ENCODE measurements at regions not wholly inside any gene's neighbourhood (a gene's known extent, or its start where the extent isn't known, plus 50 kb on each side); places are given as distances from the start of the nearest gene placed in this dataset.
"Not testable (repeated sequence)": the region's sequence is repeated elsewhere in the genome, so short reads cannot be mapped to it uniquely, and the experiment has no call there.

- Mint-ChIP-seq H3K36me3 (ENCODE audit: insufficient read depth, unreplicated experiment) (no peaks in the 10 kb centered on the region), H3K27me3 (ENCODE audit: unreplicated experiment) (no peaks in the 10 kb centered on the region), H3K4me3 (ENCODE audit: low read depth, unreplicated experiment) (no peak overlapping the region), H3K27ac (ENCODE audit: unreplicated experiment) (no peak overlapping the region), H3K9me3 (ENCODE audit: low read depth, unreplicated experiment) (peaks cover 13% of the 10 kb centered on the region), H3K4me1 (ENCODE audit: low read depth, unreplicated experiment) (no peaks in the 10 kb centered on the region)
- intact Hi-C loops (cut with micrococcal nuclease; ENCODE audit: unreplicated experiment): no loop called here
- BruUV-seq (replicated peaks): no TSS peak
- DNase-seq: no peak
- TF ChIP-seq CTCF (IDR thresholded peaks at IDR 0.05; ENCODE audit: unreplicated experiment): no peak
- CTCF ChIA-PET: interaction anchor here (0.6 kb wide), 2 partner anchors 90 to 142 kb away, joined by 3 read pairs; no protein-coding TSS in a partner anchor
These were observed 98.2 kb upstream of the RIOK2 start for GRCh38 chr5:97281257-97281656.

GRCh38 chr5:97297063-97297703, 114.1 kb upstream of the RIOK2 start:
- Mint-ChIP-seq H3K27ac (ENCODE audit: unreplicated experiment) (no peak overlapping the region), H3K27me3 (ENCODE audit: unreplicated experiment) (no peaks in the 10 kb centered on the region), H3K9me3 (ENCODE audit: low read depth, unreplicated experiment) (peaks cover 4% of the 10 kb centered on the region), H3K4me1 (ENCODE audit: low read depth, unreplicated experiment) (no peaks in the 10 kb centered on the region), H3K4me3 (ENCODE audit: low read depth, unreplicated experiment) (no peak overlapping the region), H3K36me3 (ENCODE audit: insufficient read depth, unreplicated experiment) (no peaks in the 10 kb centered on the region)
- TF ChIP-seq CTCF (IDR thresholded peaks at IDR 0.05; ENCODE audit: unreplicated experiment): peak; percentile 59
- intact Hi-C loops (cut with micrococcal nuclease; ENCODE audit: unreplicated experiment): loop anchor here (1.0 to 5.0 kb wide), 4 partner anchors 66 to 1530 kb away; no protein-coding TSS in a partner anchor
- DNase-seq: peak; percentile 63
- BruUV-seq (replicated peaks): no TSS peak
- CTCF ChIA-PET: interaction anchor here (1.5 kb wide), 1 partner anchor 237 kb away, joined by 5 read pairs; no protein-coding TSS in a partner anchor

- Mint-ChIP-seq H3K36me3 (ENCODE audit: insufficient read depth, unreplicated experiment) (no peaks in the 10 kb centered on the region), H3K4me3 (ENCODE audit: low read depth, unreplicated experiment) (no peak overlapping the region), H3K4me1 (ENCODE audit: low read depth, unreplicated experiment) (no peaks in the 10 kb centered on the region), H3K27ac (ENCODE audit: unreplicated experiment) (no peak overlapping the region), H3K27me3 (ENCODE audit: unreplicated experiment) (no peaks in the 10 kb centered on the region), H3K9me3 (ENCODE audit: low read depth, unreplicated experiment) (peaks cover 4% of the 10 kb centered on the region)
- no peak for TF ChIP-seq CTCF (IDR thresholded peaks at IDR 0.05; ENCODE audit: unreplicated experiment)
- no TSS peak for BruUV-seq (replicated peaks)
- CTCF ChIA-PET: interaction anchor here (1.5 kb wide), 1 partner anchor 236 kb away, joined by 5 read pairs; no protein-coding TSS in a partner anchor
- intact Hi-C loops (cut with micrococcal nuclease; ENCODE audit: unreplicated experiment): loop anchor here (1.0 to 5.0 kb wide), 4 partner anchors 66 to 1530 kb away; no protein-coding TSS in a partner anchor
- no peak for DNase-seq
These were observed 114.7 kb upstream of the RIOK2 start for GRCh38 chr5:97297704-97298091.

- intact Hi-C loops (cut with micrococcal nuclease; ENCODE audit: unreplicated experiment); H3K36me3 Mint-ChIP-seq (ENCODE audit: insufficient read depth, unreplicated experiment); H3K27me3 Mint-ChIP-seq (ENCODE audit: unreplicated experiment); DNase-seq; BruUV-seq (replicated peaks); H3K9me3 Mint-ChIP-seq (ENCODE audit: low read depth, unreplicated experiment); H3K4me1 Mint-ChIP-seq (ENCODE audit: low read depth, unreplicated experiment); H3K27ac Mint-ChIP-seq (ENCODE audit: unreplicated experiment); H3K4me3 Mint-ChIP-seq (ENCODE audit: low read depth, unreplicated experiment): not testable (repeated sequence)
- CTCF ChIA-PET: interaction anchor here (0.6 kb wide), 1 partner anchor 1759 kb away, joined by 3 read pairs; no protein-coding TSS in a partner anchor
These were observed 118.1 kb upstream of the RIOK2 start for GRCh38 chr5:97301181-97301580.

- Mint-ChIP-seq H3K4me3 (ENCODE audit: low read depth, unreplicated experiment) (no peak overlapping the region), H3K27me3 (ENCODE audit: unreplicated experiment) (no peaks in the 10 kb centered on the region), H3K27ac (ENCODE audit: unreplicated experiment) (no peak overlapping the region), H3K4me1 (ENCODE audit: low read depth, unreplicated experiment) (no peaks in the 10 kb centered on the region), H3K9me3 (ENCODE audit: low read depth, unreplicated experiment) (peaks cover 8% of the 10 kb centered on the region), H3K36me3 (ENCODE audit: insufficient read depth, unreplicated experiment) (no peaks in the 10 kb centered on the region)
- intact Hi-C loops (cut with micrococcal nuclease; ENCODE audit: unreplicated experiment): no loop called here
- DNase-seq: no peak
- CTCF ChIA-PET: interaction anchor here (0.7 kb wide), 1 partner anchor 14 kb away, joined by 3 read pairs; no protein-coding TSS in a partner anchor
- BruUV-seq (replicated peaks): no TSS peak
- no peak for TF ChIP-seq CTCF (IDR thresholded peaks at IDR 0.05; ENCODE audit: unreplicated experiment)
These were observed 155.7 kb upstream of the RIOK2 start for GRCh38 chr5:97338729-97339128.
